ENCODE measurements at regions not wholly inside any gene's neighbourhood (a gene's known extent, or its start where the extent isn't known, plus 50 kb on each side); places are given as distances from the start of the nearest gene placed in this dataset.

GRCh38 chr4:137852326-137852725 lies 320.0 kb upstream of the PCDH18 start:
- no peak overlapping the region for H4K91ac ChIP-seq (ENCODE audit: insufficient read depth, low read depth, low read length)
- CTCF ChIA-PET = no interaction called here
- no peak for ATAC-seq (ENCODE audit: low read depth)

More at GRCh38 chr4:137852326-137852725, 320.0 kb upstream of the PCDH18 start:
- H3K18ac ChIP-seq (ENCODE audit: low read depth, low read length) = no peak overlapping the region
- H2AK5ac ChIP-seq (ENCODE audit: low read depth, low read length) = no peak overlapping the region
- H2BK20ac ChIP-seq (ENCODE audit: low read depth, low read length) = no peak overlapping the region
- H3K4me1 ChIP-seq (ENCODE audit: control insufficient read depth, insufficient read depth, low read length) = no peaks in the 10 kb centered on the region
- no peak overlapping the region for H3K56ac ChIP-seq (ENCODE audit: extremely low read depth, insufficient read depth, low read length)
- no peaks in the 10 kb centered on the region for H4K20me1 ChIP-seq (ENCODE audit: insufficient read depth, low read length)
- H2AFZ ChIP-seq (replicated peaks; ENCODE audit: low read length, poor library complexity) = no peak overlapping the region
- H4K8ac ChIP-seq (ENCODE audit: low read depth in 2 of 2, low read length in 2 of 2) = no peak overlapping the region
- no peak overlapping the region for H3K23ac ChIP-seq (ENCODE audit: low read depth, low read length)
- dilution Hi-C loops (cut with HindIII; ENCODE audit: low sequenced_read_pairs, unreplicated experiment) = no loop called here
- no peak for TF ChIP-seq USF2 (IDR thresholded peaks at IDR 0.05; ENCODE audit: low read depth, low read length)
- no peak for TF ChIP-seq FOS (IDR thresholded peaks at IDR 0.05; ENCODE audit: low read depth, low read length)
- TF ChIP-seq CTCF (conservative IDR thresholded peaks at IDR 0.05; ENCODE audit: low read depth, low read length) = no peak
- no peak for TF ChIP-seq RFX5 (IDR thresholded peaks at IDR 0.05; ENCODE audit: low read depth, low read length)
- TF ChIP-seq MAFK (IDR thresholded peaks at IDR 0.05; ENCODE audit: low read depth, low read length) = no peak
- no peak for TF ChIP-seq RCOR1 (IDR thresholded peaks at IDR 0.05; ENCODE audit: insufficient replicate concordance, low read length)
- TF ChIP-seq CEBPB (IDR thresholded peaks at IDR 0.05; ENCODE audit: low read depth, low read length) = no peak
- TF ChIP-seq MXI1 (IDR thresholded peaks at IDR 0.05; ENCODE audit: borderline replicate concordance, low read depth, low read length) = no peak
- TF ChIP-seq NFE2L2 (IDR thresholded peaks at IDR 0.05; ENCODE audit: low read depth, low read length) = no peak
- TF ChIP-seq SMC3 (IDR thresholded peaks at IDR 0.05; ENCODE audit: low read depth, low read length) = no peak
- TF ChIP-seq RAD21 (IDR thresholded peaks at IDR 0.05; ENCODE audit: low read length) = no peak
- no peak for TF ChIP-seq BHLHE40 (IDR thresholded peaks at IDR 0.05; ENCODE audit: low read depth, low read length)
- TF ChIP-seq CHD1 (IDR thresholded peaks at IDR 0.05; ENCODE audit: low read depth, low read length) = no peak
- TF ChIP-seq, protein P1, sequence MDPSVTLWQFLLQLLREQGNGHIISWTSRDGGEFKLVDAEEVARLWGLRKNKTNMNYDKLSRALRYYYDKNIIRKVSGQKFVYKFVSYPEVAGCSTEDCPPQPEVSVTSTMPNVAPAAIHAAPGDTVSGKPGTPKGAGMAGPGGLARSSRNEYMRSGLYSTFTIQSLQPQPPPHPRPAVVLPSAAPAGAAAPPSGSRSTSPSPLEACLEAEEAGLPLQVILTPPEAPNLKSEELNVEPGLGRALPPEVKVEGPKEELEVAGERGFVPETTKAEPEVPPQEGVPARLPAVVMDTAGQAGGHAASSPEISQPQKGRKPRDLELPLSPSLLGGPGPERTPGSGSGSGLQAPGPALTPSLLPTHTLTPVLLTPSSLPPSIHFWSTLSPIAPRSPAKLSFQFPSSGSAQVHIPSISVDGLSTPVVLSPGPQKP (IDR thresholded peaks at IDR 0.05; ENCODE audit: borderline replicate concordance, low read depth, low read length) = no peak
- no peak for TF ChIP-seq MAZ (IDR thresholded peaks at IDR 0.05; ENCODE audit: borderline replicate concordance, low read depth, low read length)
- TF ChIP-seq POLR2A (IDR thresholded peaks at IDR 0.05; ENCODE audit: low read depth, low read length) = no peak
- WGBS, 2 experiments (ENCODE audit: extremely low coverage in 2 of 2, insufficient read length in 1 of 2) = no CpG with 5 or more reads among the region's 2 CpGs
- H3K9me3 ChIP-seq (ENCODE audit: control insufficient read depth, insufficient read depth, low read length) = no peaks in the 10 kb centered on the region
- POLR2A ChIA-PET (ENCODE audit: unreplicated experiment) = no interaction called here
- no peak overlapping the region for H3K4ac ChIP-seq (ENCODE audit: low read depth, low read length)
- no peak overlapping the region for H3K4me3 ChIP-seq (ENCODE audit: insufficient read depth, low read depth, low read length)
- H3K9me1 ChIP-seq (ENCODE audit: insufficient read depth, low read length) = no peaks in the 10 kb centered on the region
- H3K27ac ChIP-seq (ENCODE audit: insufficient read depth, low read length) = no peak overlapping the region
- no peak overlapping the region for H3K4me2 ChIP-seq (ENCODE audit: low read depth, low read length)
- H2AK9ac ChIP-seq (replicated peaks; ENCODE audit: low read depth, low read length, poor library complexity) = no peak overlapping the region
- H3K27me3 ChIP-seq (ENCODE audit: control insufficient read depth, insufficient read depth, low read length) = no peaks in the 10 kb centered on the region
- no peaks in the 10 kb centered on the region for H3K36me3 ChIP-seq (ENCODE audit: control insufficient read depth, insufficient read depth, low read length)
- in situ Hi-C loops (cut with MboI; ENCODE audit: low sequenced_read_pairs) = loop anchor here (25.0 kb wide), 1 partner anchor 740 kb away; no protein-coding TSS in a partner anchor
- no peak overlapping the region for H4K5ac ChIP-seq (ENCODE audit: low read depth, low read length)
- DNase-seq = no peak
- no peak overlapping the region for H3K14ac ChIP-seq (replicated peaks; ENCODE audit: low read depth, low read length)
- no peak overlapping the region for H2BK15ac ChIP-seq (ENCODE audit: low read depth, low read length)
- H2BK120ac ChIP-seq (ENCODE audit: low read depth, low read length) = no peak overlapping the region
- no peak overlapping the region for H2BK5ac ChIP-seq (ENCODE audit: low read depth, low read length, poor library complexity, severe bottlenecking)
- intact Hi-C loops (cut with micrococcal nuclease) = no loop called here
- H3K9ac ChIP-seq (ENCODE audit: low read depth, low read length) = no peak overlapping the region
- no TSS peak for BruUV-seq (replicated peaks)
- no peaks in the 10 kb centered on the region for H3K79me1 ChIP-seq (ENCODE audit: low read depth in 1 of 2, low read length in 2 of 2)

All from IMR-90 (cell line).